ENCODE measurements at regions not wholly inside any gene's neighbourhood (a gene's known extent, or its start where the extent isn't known, plus 50 kb on each side); places are given as distances from the start of the nearest gene placed in this dataset.

DNA sequence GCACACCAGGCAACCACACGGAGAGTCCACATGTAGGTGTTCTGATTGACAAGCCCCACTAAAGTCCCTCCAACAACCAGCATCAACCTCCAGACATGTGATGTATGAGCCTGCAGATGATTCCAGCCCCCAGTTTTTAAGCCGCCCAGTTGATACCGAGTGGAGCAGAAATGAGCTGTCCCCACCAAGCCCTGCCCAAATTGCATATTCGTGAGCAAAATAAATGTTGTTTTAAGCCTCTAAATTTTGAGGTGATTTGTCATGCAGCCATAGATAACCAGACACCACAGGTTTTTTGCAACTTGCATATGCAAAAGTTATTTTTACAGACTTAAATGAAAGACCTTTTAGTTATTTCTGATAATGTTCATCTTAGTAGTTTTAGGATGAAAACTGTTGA, 187.7 kb downstream of the PIK3R1 start:
- in situ Hi-C loops (cut with MboI) = no loop called here
- 59% methylated on average over 4 of the region's 4 CpGs for WGBS (ENCODE audit: insufficient coverage, low coverage, missing lambda C conversion rate)
- BruUV-seq (replicated peaks) = no TSS peak
- intact Hi-C loops (cut with micrococcal nuclease) = no loop called here
- no peak for TF ChIP-seq NCOA4 (IDR thresholded peaks at IDR 0.05; ENCODE audit: partially characterized antibody)
- TF ChIP-seq, protein P1, sequence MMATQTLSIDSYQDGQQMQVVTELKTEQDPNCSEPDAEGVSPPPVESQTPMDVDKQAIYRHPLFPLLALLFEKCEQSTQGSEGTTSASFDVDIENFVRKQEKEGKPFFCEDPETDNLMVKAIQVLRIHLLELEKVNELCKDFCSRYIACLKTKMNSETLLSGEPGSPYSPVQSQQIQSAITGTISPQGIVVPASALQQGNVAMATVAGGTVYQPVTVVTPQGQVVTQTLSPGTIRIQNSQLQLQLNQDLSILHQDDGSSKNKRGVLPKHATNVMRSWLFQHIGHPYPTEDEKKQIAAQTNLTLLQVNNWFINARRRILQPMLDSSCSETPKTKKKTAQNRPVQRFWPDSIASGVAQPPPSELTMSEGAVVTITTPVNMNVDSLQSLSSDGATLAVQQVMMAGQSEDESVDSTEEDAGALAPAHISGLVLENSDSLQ (IDR thresholded peaks at IDR 0.05) = 0 out of 2 replicates have a peak, but pooled peaks have one; percentile 20
- Histone ChIP-seq H3K9me1 (ENCODE audit: control insufficient read depth, insufficient read depth, low read length) (no peaks in the 10 kb centered on the region), H3K79me2 (ENCODE audit: control insufficient read depth, insufficient read depth, low read length) (no peaks in the 10 kb centered on the region), H3K4me2 (ENCODE audit: insufficient read depth, low read length) (no peak overlapping the region), H3K9ac (ENCODE audit: insufficient read depth in 1 of 2, low read depth in 2 of 2, low read length in 2 of 2) (no peak overlapping the region), H2AFZ (ENCODE audit: low read depth, low read length) (no peak overlapping the region), H3K27ac (ENCODE audit: extremely low read depth, low read depth, low read length) (no peak overlapping the region), H3K9me3 (replicated peaks; ENCODE audit: control insufficient read depth, insufficient read depth, low read depth, low read length) (no peaks in the 10 kb centered on the region), H3K27me3 (ENCODE audit: control insufficient read depth in 2 of 2, insufficient read depth in 2 of 2, low read length in 2 of 2) (no peaks in the 10 kb centered on the region), H4K20me1 (replicated peaks; ENCODE audit: control insufficient read depth, insufficient read depth, low read length) (no peaks in the 10 kb centered on the region), H3K4me3 (no peak overlapping the region), H3K4me1 (replicated peaks in 1 of 2; ENCODE audit: control insufficient read depth in 2 of 2, insufficient read depth in 2 of 2, low read length in 2 of 2) (peaks cover 24 to 39% of the 10 kb centered on the region in 2 experiments), H3K36me3 (ENCODE audit: control insufficient read depth, insufficient read depth, low read length) (no peaks in the 10 kb centered on the region)
- DNase-seq (ENCODE audit: extremely low read depth in 1 of 4, low spot score in 3 of 4) (no peak), FAIRE-seq (no peak), ATAC-seq (no peak)
- CTCF ChIA-PET (ENCODE audit: low intra/inter-chr PET ratio) = no interaction called here
- POLR2A ChIA-PET = interaction anchor here (0.8 kb wide), 1 partner anchor 469 kb away, joined by 4 read pairs; no protein-coding TSS in a partner anchor

DNA sequence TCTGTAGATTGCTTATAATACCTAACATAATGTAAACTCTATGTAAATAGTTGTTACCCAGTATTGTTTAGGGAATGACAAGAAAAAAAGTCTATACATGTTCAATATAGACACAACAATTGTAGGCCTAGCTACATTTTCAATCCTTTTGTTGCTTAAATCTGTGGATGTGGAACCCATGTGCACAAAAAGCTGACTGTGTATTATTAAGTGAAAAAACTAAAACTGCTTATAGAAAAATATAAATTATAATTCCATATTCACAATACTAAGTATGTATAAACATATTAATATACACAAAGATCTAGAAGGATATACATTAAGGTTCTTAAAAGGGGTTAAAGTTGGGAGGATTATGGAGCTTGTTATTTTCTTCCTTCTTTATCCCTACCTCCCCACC, 188.7 kb downstream of the PIK3R1 start:
- FAIRE-seq (no peak), DNase-seq (ENCODE audit: extremely low read depth in 1 of 4, low spot score in 3 of 4) (no peak), ATAC-seq (no peak)
- Histone ChIP-seq H3K4me3 (no peak overlapping the region), H3K9me1 (ENCODE audit: control insufficient read depth, insufficient read depth, low read length) (no peaks in the 10 kb centered on the region), H4K20me1 (replicated peaks; ENCODE audit: control insufficient read depth, insufficient read depth, low read length) (no peaks in the 10 kb centered on the region), H3K79me2 (ENCODE audit: control insufficient read depth, insufficient read depth, low read length) (no peaks in the 10 kb centered on the region), H3K4me1 (replicated peaks in 1 of 2; ENCODE audit: control insufficient read depth in 2 of 2, insufficient read depth in 2 of 2, low read length in 2 of 2) (peaks cover 24 to 47% of the 10 kb centered on the region in 2 experiments), H3K27me3 (ENCODE audit: control insufficient read depth in 2 of 2, insufficient read depth in 2 of 2, low read length in 2 of 2) (no peaks in the 10 kb centered on the region), H3K27ac (ENCODE audit: extremely low read depth, low read depth, low read length) (no peak overlapping the region; the same call in 2 of the 3 replicates), H3K4me2 (ENCODE audit: insufficient read depth, low read length) (no peak overlapping the region), H3K36me3 (ENCODE audit: control insufficient read depth, insufficient read depth, low read length) (no peaks in the 10 kb centered on the region), H2AFZ (ENCODE audit: low read depth, low read length) (no peak overlapping the region), H3K9ac (ENCODE audit: insufficient read depth in 1 of 2, low read depth in 2 of 2, low read length in 2 of 2) (no peak overlapping the region), H3K9me3 (replicated peaks; ENCODE audit: control insufficient read depth, insufficient read depth, low read depth, low read length) (no peaks in the 10 kb centered on the region)
- in situ Hi-C loops (cut with MboI) = no loop called here
- POLR2A ChIA-PET = interaction anchor here (0.6 to 3.6 kb wide), 5 partner anchors 9 to 34 kb away, joined by 3 to 24 read pairs (median 4); no protein-coding TSS in a partner anchor
- BruUV-seq (replicated peaks) = no TSS peak
- intact Hi-C loops (cut with micrococcal nuclease) = no loop called here
- CTCF ChIA-PET (ENCODE audit: low intra/inter-chr PET ratio) = no interaction called here
- TF ChIP-seq ZNF316 (IDR thresholded peaks at IDR 0.05) (peak; percentile 87), CXXC5 (CRISPR knock-in tag; IDR thresholded peaks at IDR 0.05) (no peak), TRIM24 (IDR thresholded peaks at IDR 0.05) (no peak), MAFF (IDR thresholded peaks at IDR 0.05; ENCODE audit: low read length) (peak; percentile 39), ETV5 (CRISPR knock-in tag; IDR thresholded peaks at IDR 0.05; ENCODE audit: low read depth) (no peak)
- TF ChIP-seq, protein P2, sequence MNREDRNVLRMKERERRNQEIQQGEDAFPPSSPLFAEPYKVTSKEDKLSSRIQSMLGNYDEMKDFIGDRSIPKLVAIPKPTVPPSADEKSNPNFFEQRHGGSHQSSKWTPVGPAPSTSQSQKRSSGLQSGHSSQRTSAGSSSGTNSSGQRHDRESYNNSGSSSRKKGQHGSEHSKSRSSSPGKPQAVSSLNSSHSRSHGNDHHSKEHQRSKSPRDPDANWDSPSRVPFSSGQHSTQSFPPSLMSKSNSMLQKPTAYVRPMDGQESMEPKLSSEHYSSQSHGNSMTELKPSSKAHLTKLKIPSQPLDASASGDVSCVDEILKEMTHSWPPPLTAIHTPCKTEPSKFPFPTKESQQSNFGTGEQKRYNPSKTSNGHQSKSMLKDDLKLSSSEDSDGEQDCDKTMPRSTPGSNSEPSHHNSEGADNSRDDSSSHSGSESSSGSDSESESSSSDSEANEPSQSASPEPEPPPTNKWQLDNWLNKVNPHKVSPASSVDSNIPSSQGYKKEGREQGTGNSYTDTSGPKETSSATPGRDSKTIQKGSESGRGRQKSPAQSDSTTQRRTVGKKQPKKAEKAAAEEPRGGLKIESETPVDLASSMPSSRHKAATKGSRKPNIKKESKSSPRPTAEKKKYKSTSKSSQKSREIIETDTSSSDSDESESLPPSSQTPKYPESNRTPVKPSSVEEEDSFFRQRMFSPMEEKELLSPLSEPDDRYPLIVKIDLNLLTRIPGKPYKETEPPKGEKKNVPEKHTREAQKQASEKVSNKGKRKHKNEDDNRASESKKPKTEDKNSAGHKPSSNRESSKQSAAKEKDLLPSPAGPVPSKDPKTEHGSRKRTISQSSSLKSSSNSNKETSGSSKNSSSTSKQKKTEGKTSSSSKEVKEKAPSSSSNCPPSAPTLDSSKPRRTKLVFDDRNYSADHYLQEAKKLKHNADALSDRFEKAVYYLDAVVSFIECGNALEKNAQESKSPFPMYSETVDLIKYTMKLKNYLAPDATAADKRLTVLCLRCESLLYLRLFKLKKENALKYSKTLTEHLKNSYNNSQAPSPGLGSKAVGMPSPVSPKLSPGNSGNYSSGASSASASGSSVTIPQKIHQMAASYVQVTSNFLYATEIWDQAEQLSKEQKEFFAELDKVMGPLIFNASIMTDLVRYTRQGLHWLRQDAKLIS (CRISPR knock-in tag; IDR thresholded peaks at IDR 0.05) = no peak
- TF ChIP-seq, protein P3, sequence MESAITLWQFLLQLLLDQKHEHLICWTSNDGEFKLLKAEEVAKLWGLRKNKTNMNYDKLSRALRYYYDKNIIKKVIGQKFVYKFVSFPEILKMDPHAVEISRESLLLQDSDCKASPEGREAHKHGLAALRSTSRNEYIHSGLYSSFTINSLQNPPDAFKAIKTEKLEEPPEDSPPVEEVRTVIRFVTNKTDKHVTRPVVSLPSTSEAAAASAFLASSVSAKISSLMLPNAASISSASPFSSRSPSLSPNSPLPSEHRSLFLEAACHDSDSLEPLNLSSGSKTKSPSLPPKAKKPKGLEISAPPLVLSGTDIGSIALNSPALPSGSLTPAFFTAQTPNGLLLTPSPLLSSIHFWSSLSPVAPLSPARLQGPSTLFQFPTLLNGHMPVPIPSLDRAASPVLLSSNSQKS (CRISPR knock-in tag; IDR thresholded peaks at IDR 0.05) = no peak
- TF ChIP-seq, protein P4, sequence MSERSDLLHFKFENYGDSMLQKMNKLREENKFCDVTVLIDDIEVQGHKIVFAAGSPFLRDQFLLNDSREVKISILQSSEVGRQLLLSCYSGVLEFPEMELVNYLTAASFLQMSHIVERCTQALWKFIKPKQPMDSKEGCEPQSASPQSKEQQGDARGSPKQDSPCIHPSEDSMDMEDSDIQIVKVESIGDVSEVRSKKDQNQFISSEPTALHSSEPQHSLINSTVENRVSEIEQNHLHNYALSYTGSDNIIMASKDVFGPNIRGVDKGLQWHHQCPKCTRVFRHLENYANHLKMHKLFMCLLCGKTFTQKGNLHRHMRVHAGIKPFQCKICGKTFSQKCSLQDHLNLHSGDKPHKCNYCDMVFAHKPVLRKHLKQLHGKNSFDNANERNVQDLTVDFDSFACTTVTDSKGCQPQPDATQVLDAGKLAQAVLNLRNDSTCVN (CRISPR knock-in tag; IDR thresholded peaks at IDR 0.05) = no peak

All from K562 (cell line).